ENCODE measurements at regions not wholly inside any gene's neighbourhood (a gene's known extent, or its start where the extent isn't known, plus 50 kb on each side); places are given as distances from the start of the nearest gene placed in this dataset.

DNA sequence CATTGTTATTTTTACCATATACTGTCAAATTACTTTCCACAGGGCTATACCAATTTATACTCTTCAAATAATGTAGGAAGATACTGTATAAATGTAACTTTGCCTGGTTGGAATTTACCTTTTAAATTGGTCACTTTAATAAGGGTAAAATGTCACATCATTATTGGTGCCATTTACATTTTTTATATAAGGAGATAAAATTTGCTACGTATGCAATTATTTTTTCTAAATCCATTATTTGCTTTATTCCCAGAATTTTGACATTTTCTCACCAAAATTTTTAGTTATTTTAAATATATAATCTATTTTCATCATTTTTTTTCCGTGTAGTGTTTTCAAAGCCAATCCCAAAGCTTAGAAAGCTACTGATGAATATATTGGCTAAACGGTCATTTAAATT is 664.7 kb downstream of the KCNJ2 start:
- H3K36me3 Mint-ChIP-seq = no peaks in the 10 kb centered on the region
- H3K4me3 ChIP-seq (ENCODE audit: low read length in 2 of 2) = no peak overlapping the region
- no peaks in the 10 kb centered on the region for H3K9me3 ChIP-seq (ENCODE audit: control insufficient read depth in 1 of 2, low read length in 2 of 2)
- CTCF ChIA-PET (ENCODE audit: partially characterized antibody) = no interaction called here
- no peak overlapping the region for H3K27ac ChIP-seq (ENCODE audit: low read depth, low read length)
- no peaks in the 10 kb centered on the region for H3K36me3 ChIP-seq (ENCODE audit: insufficient read depth, low read length)
- intact Hi-C loops (cut with micrococcal nuclease) = no loop called here
- no peak overlapping the region for H3K27ac Mint-ChIP-seq
- no peak for DNase-seq
- no peaks in the 10 kb centered on the region for H3K27me3 ChIP-seq (ENCODE audit: insufficient read depth, low read length)
- H3K4me1 ChIP-seq (ENCODE audit: insufficient read depth, low read length) = no peaks in the 10 kb centered on the region
- no peaks in the 10 kb centered on the region for H3K4me1 Mint-ChIP-seq
- POLR2A ChIA-PET (ENCODE audit: partially characterized antibody) = no interaction called here
- H3K27me3 Mint-ChIP-seq = no peaks in the 10 kb centered on the region
- H3K9me3 Mint-ChIP-seq = peaks cover 0 to 7% (median under 1%) of the 10 kb centered on the region in 8 donors
- H3K4me3 Mint-ChIP-seq = no peak overlapping the region

DNA sequence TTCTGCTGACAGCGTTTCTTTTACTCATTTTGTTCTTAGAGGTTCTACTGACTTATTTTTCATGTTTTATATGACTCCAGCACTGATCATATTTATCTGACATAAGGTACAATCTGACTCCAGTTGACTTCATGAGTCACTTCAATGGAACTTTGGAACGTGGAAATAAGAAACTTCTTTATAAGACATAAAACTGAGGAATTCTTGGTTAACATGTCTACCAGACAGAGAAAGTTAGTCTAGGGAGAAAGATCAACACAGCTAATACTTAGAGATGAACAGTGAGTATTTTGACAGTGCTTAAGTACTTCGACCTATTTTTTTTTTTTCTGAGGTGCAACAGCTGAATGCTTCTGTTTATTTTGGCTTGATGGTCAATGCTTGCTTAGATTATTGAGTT is 679.5 kb downstream of the KCNJ2 start:
- ChIA-PET CTCF (ENCODE audit: partially characterized antibody) (no interaction called here), POLR2A (ENCODE audit: partially characterized antibody) (no interaction called here)
- no peak overlapping the region for H3K4me3 Mint-ChIP-seq
- Histone ChIP-seq H3K27me3 (ENCODE audit: insufficient read depth, low read length) (no peaks in the 10 kb centered on the region), H3K27ac (ENCODE audit: low read depth, low read length) (no peak overlapping the region), H3K4me3 (ENCODE audit: low read length in 2 of 2) (no peak overlapping the region), H3K36me3 (ENCODE audit: insufficient read depth, low read length) (no peaks in the 10 kb centered on the region), H3K4me1 (ENCODE audit: insufficient read depth, low read length) (no peaks in the 10 kb centered on the region), H3K9me3 (ENCODE audit: control insufficient read depth in 1 of 2, low read length in 2 of 2) (no peaks in the 10 kb centered on the region)
- peaks cover 0 to 1% (median 0%) of the 10 kb centered on the region in 4 donors for H3K4me1 Mint-ChIP-seq
- intact Hi-C loops (cut with micrococcal nuclease) = no loop called here
- no peak overlapping the region for H3K27ac Mint-ChIP-seq
- DNase-seq = no peak
- H3K9me3 Mint-ChIP-seq = peaks cover 0 to 3% (median 0%) of the 10 kb centered on the region in 8 donors
- H3K27me3 Mint-ChIP-seq = no peaks in the 10 kb centered on the region
- no peaks in the 10 kb centered on the region for H3K36me3 Mint-ChIP-seq

DNA sequence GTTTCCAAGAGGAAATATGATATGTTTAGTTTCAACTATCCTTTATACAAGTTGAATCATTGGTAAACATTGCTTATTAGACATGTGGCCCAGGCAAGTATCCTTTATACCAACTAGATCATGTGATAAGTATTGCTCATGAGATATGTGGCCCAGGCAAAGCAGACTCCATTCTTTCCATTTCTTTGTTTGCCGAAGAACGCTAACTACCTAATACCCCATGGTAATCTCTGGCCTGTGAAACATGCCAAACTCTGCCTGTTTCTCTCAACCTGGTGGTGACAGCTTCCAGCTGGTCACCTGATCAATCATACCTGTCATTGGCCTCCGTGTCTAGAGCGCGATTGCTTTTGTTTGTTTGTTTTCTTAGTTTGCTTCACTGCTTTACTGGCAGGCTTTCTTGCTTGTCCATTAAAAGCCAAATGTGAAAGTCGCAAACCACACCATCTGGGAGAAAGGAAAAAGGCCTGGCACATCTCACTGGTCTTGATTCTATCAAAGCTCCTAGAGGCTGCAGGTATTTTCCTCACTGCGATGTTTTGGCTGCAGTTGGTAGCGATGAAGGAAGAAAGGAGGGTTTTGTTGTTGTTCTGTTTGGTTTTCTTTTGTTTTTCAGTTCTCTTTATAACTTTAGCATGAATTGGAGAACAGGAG is 686.2 kb downstream of the KCNJ2 start:
- peaks cover 0 to 4% (median 0%) of the 10 kb centered on the region in 8 donors for H3K9me3 Mint-ChIP-seq
- Histone ChIP-seq H3K4me1 (ENCODE audit: insufficient read depth, low read length) (no peaks in the 10 kb centered on the region), H3K4me3 (ENCODE audit: low read length in 2 of 2) (no peak overlapping the region), H3K36me3 (ENCODE audit: insufficient read depth, low read length) (no peaks in the 10 kb centered on the region), H3K9me3 (ENCODE audit: control insufficient read depth in 1 of 2, low read length in 2 of 2) (no peaks in the 10 kb centered on the region), H3K27me3 (ENCODE audit: insufficient read depth, low read length) (no peaks in the 10 kb centered on the region), H3K27ac (ENCODE audit: low read depth, low read length) (no peak overlapping the region)
- no peaks in the 10 kb centered on the region for H3K36me3 Mint-ChIP-seq
- H3K27me3 Mint-ChIP-seq = no peaks in the 10 kb centered on the region
- no peak for DNase-seq
- ChIA-PET POLR2A (ENCODE audit: partially characterized antibody) (no interaction called here), CTCF (ENCODE audit: partially characterized antibody) (no interaction called here)
- no peak overlapping the region for H3K27ac Mint-ChIP-seq
- no peaks in the 10 kb centered on the region for H3K4me1 Mint-ChIP-seq
- no peak overlapping the region for H3K4me3 Mint-ChIP-seq
- intact Hi-C loops (cut with micrococcal nuclease) = no loop called here

DNA sequence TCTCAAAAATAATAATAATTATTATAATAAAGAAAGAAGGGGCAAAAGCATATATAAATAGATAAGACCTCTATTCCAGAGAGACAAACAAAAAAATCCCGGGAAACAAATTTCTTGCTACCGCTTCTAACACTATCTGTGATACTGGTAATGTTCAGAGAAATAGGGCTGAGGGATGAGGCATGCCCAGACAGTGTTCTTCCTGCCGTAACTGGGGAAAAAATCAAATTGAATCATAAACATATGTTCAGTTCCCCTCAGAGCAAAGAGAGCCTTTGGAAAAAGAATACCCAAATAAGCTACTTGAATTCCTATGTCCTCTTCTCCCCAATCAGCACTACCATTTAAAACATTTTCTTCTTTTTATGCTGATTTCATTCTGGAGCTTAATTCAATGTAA is 688.0 kb downstream of the KCNJ2 start:
- H3K4me3 Mint-ChIP-seq = no peak overlapping the region
- intact Hi-C loops (cut with micrococcal nuclease) = no loop called here
- Histone ChIP-seq H3K27me3 (ENCODE audit: insufficient read depth, low read length) (no peaks in the 10 kb centered on the region), H3K36me3 (ENCODE audit: insufficient read depth, low read length) (no peaks in the 10 kb centered on the region), H3K27ac (ENCODE audit: low read depth, low read length) (no peak overlapping the region), H3K4me1 (ENCODE audit: insufficient read depth, low read length) (no peaks in the 10 kb centered on the region), H3K4me3 (ENCODE audit: low read length in 2 of 2) (no peak overlapping the region), H3K9me3 (ENCODE audit: control insufficient read depth in 1 of 2, low read length in 2 of 2) (no peaks in the 10 kb centered on the region)
- no peak for DNase-seq
- H3K36me3 Mint-ChIP-seq = no peaks in the 10 kb centered on the region
- ChIA-PET CTCF (ENCODE audit: partially characterized antibody) (no interaction called here), POLR2A (ENCODE audit: partially characterized antibody) (no interaction called here)
- H3K4me1 Mint-ChIP-seq = no peaks in the 10 kb centered on the region
- H3K9me3 Mint-ChIP-seq = peaks cover 0 to 8% (median 0%) of the 10 kb centered on the region in 8 donors
- no peak overlapping the region for H3K27ac Mint-ChIP-seq
- H3K27me3 Mint-ChIP-seq = no peaks in the 10 kb centered on the region

DNA sequence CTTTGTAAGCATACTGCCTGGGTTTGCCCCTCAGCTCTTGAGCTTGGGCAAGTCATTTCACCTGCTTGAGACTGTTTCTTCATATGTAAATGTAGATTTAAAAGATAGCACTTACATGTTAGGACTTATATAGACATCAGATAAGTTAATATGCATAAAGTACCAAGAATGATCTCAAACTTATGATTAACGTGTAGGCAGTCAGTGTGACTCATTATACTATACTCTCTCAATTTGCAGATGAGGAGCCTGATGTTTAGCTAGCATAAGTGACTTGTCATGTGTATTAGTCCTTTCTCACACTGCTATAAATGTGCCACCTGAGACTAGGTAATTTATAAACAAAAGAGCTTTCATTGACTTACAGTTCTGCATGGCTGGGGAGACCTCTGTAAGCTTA is 690.5 kb downstream of the KCNJ2 start:
- no peaks in the 10 kb centered on the region for H3K27me3 Mint-ChIP-seq
- no peak overlapping the region for H3K4me3 Mint-ChIP-seq
- Histone ChIP-seq H3K4me1 (ENCODE audit: insufficient read depth, low read length) (no peaks in the 10 kb centered on the region), H3K36me3 (ENCODE audit: insufficient read depth, low read length) (no peaks in the 10 kb centered on the region), H3K4me3 (ENCODE audit: low read length in 2 of 2) (no peak overlapping the region), H3K27me3 (ENCODE audit: insufficient read depth, low read length) (no peaks in the 10 kb centered on the region), H3K27ac (ENCODE audit: low read depth, low read length) (no peak overlapping the region), H3K9me3 (ENCODE audit: control insufficient read depth in 1 of 2, low read length in 2 of 2) (no peaks in the 10 kb centered on the region)
- POLR2A ChIA-PET (ENCODE audit: partially characterized antibody) = no interaction called here
- peaks cover 0 to 8% (median 3%) of the 10 kb centered on the region in 8 donors for H3K9me3 Mint-ChIP-seq
- intact Hi-C loops (cut with micrococcal nuclease) = no loop called here
- no peaks in the 10 kb centered on the region for H3K4me1 Mint-ChIP-seq
- H3K36me3 Mint-ChIP-seq = no peaks in the 10 kb centered on the region
- CTCF ChIA-PET (ENCODE audit: partially characterized antibody) = no interaction called here
- DNase-seq = no peak
- no peak overlapping the region for H3K27ac Mint-ChIP-seq

DNA sequence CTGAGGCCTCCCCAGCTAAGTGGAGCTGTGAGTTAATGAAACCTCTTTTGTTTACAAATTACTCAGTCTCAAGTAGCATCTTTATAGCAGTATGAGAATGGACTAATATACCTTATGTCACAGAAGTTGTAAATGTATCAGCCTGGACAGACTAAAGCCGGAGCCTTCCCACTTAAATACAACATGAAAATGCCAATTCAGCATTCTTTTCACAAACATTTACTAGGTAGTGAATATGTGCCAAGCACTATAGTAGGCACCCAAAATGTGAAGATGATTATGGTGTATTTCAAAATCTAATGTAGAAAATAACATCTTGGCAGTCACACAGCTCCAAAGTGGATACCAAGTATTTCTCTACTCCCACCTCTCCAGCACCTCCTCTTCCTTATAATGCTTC is 693.0 kb downstream of the KCNJ2 start:
- Mint-ChIP-seq H3K36me3 (no peaks in the 10 kb centered on the region), H3K4me1 (no peaks in the 10 kb centered on the region), H3K4me3 (no peak overlapping the region), H3K27ac (no peak overlapping the region), H3K9me3 (peaks cover 0 to 4% (median 3%) of the 10 kb centered on the region in 8 donors), H3K27me3 (no peaks in the 10 kb centered on the region)
- Histone ChIP-seq H3K4me1 (ENCODE audit: insufficient read depth, low read length) (no peaks in the 10 kb centered on the region), H3K4me3 (ENCODE audit: low read length in 2 of 2) (no peak overlapping the region), H3K27me3 (ENCODE audit: insufficient read depth, low read length) (no peaks in the 10 kb centered on the region), H3K36me3 (ENCODE audit: insufficient read depth, low read length) (no peaks in the 10 kb centered on the region), H3K9me3 (ENCODE audit: control insufficient read depth in 1 of 2, low read length in 2 of 2) (no peaks in the 10 kb centered on the region), H3K27ac (ENCODE audit: low read depth, low read length) (no peak overlapping the region)
- POLR2A ChIA-PET (ENCODE audit: partially characterized antibody) = no interaction called here
- CTCF ChIA-PET (ENCODE audit: partially characterized antibody) = no interaction called here
- intact Hi-C loops (cut with micrococcal nuclease) = no loop called here
- DNase-seq = no peak

DNA sequence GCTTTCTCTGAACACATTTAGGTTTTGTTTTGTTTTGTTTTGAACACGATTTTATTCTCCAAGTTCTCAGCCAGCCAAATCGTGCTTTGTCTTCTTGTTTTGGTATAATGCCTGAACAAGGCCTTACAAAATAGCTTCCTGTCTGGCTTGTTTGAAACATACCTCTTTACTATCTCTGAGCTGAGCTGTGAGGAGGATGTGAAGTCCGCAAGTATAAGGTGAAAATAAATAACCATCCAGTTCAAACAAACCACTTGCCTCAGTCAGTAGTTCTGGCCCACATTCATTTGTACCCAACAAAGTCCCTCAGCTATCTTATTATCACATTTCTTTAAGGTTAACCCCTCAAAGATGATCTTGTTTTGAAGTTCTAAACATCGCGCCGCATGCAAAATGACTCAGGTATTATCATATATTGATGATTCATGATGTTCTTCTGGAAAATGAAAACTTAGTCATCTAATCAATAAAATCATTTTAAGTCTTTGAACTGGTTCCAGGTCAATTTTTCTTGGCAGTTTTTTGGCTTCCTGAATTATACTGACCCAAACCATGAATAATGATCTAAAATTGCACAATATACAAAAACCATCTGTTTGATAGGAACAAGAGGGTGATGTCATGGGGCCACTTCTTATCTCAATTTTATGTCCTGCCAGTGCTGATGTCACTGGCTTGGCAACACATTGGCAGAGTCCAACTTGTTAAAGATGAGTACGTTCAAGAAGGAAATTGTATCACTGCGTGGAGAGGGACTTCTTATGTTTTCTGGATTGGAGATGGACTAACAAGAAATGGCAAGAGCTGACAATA is 694.3 kb downstream of the KCNJ2 start:
- DNase-seq = no peak
- H3K36me3 ChIP-seq (ENCODE audit: insufficient read depth, low read length) = no peaks in the 10 kb centered on the region
- H3K36me3 Mint-ChIP-seq = no peaks in the 10 kb centered on the region
- H3K4me3 ChIP-seq (ENCODE audit: low read length in 2 of 2) = no peak overlapping the region
- peaks cover 0 to 4% (median 3%) of the 10 kb centered on the region in 8 donors for H3K9me3 Mint-ChIP-seq
- intact Hi-C loops (cut with micrococcal nuclease) = no loop called here
- H3K4me3 Mint-ChIP-seq = no peak overlapping the region
- no peak overlapping the region for H3K27ac Mint-ChIP-seq
- ChIA-PET POLR2A (ENCODE audit: partially characterized antibody) (no interaction called here), CTCF (ENCODE audit: partially characterized antibody) (no interaction called here)
- H3K4me1 Mint-ChIP-seq = no peaks in the 10 kb centered on the region
- H3K9me3 ChIP-seq (ENCODE audit: control insufficient read depth in 1 of 2, low read length in 2 of 2) = no peaks in the 10 kb centered on the region
- H3K27me3 Mint-ChIP-seq = no peaks in the 10 kb centered on the region
- no peaks in the 10 kb centered on the region for H3K27me3 ChIP-seq (ENCODE audit: insufficient read depth, low read length)
- H3K27ac ChIP-seq (ENCODE audit: low read depth, low read length) = no peak overlapping the region
- H3K4me1 ChIP-seq (ENCODE audit: insufficient read depth, low read length) = no peaks in the 10 kb centered on the region

All from CD4-positive, alpha-beta memory T cell (primary cell).